ENCODE measurements at regions not wholly inside any gene's neighbourhood (a gene's known extent, or its start where the extent isn't known, plus 50 kb on each side); places are given as distances from the start of the nearest gene placed in this dataset.
"Not testable (repeated sequence)": the region's sequence is repeated elsewhere in the genome, so short reads cannot be mapped to it uniquely, and the experiment has no call there.

GRCh38 chr2:118425191-118425590 is 336.9 kb downstream of the INSIG2 start:
- no peak for DNase-seq (ENCODE audit: extremely low read depth, low read depth)
- no peak overlapping the region for H3K4me3 ChIP-seq (replicated peaks; ENCODE audit: low read depth, low read length)
- TF ChIP-seq CTCF (IDR thresholded peaks at IDR 0.05; ENCODE audit: low read depth, low read length, missing control alignments), result no peak

- H3K4me3 ChIP-seq (replicated peaks; ENCODE audit: low read depth, low read length), result no peak overlapping the region
- TF ChIP-seq CTCF (IDR thresholded peaks at IDR 0.05; ENCODE audit: low read depth, low read length, missing control alignments), result no peak
- DNase-seq (ENCODE audit: extremely low read depth, low read depth), result no peak
These were observed 335.5 kb downstream of the INSIG2 start for GRCh38 chr2:118423776-118424175.

GRCh38 chr2:118421648-118422047 is 333.4 kb downstream of the INSIG2 start:
- H3K4me3 ChIP-seq (replicated peaks; ENCODE audit: low read depth, low read length), result no peak overlapping the region
- no peak for TF ChIP-seq CTCF (IDR thresholded peaks at IDR 0.05; ENCODE audit: low read depth, low read length, missing control alignments)
- DNase-seq (ENCODE audit: extremely low read depth, low read depth), result no peak

- TF ChIP-seq CTCF (IDR thresholded peaks at IDR 0.05; ENCODE audit: low read depth, low read length, missing control alignments), result no peak
- DNase-seq (ENCODE audit: extremely low read depth, low read depth), result no peak
- H3K4me3 ChIP-seq (replicated peaks; ENCODE audit: low read depth, low read length), result no peak overlapping the region
These were observed 329.3 kb downstream of the INSIG2 start for GRCh38 chr2:118417406-118418120.

GRCh38 chr2:118415186-118415585 is 326.9 kb downstream of the INSIG2 start:
- DNase-seq (ENCODE audit: extremely low read depth, low read depth), result not testable (repeated sequence)

GRCh38 chr2:118403658-118404451 is 315.6 kb downstream of the INSIG2 start:
- no peak for TF ChIP-seq CTCF (IDR thresholded peaks at IDR 0.05; ENCODE audit: low read depth, low read length, missing control alignments)
- no peak overlapping the region for H3K4me3 ChIP-seq (replicated peaks; ENCODE audit: low read depth, low read length)
- no peak for DNase-seq (ENCODE audit: extremely low read depth, low read depth)

More at GRCh38 chr2:118415186-118415585, 326.9 kb downstream of the INSIG2 start:
- not testable (repeated sequence) for H3K4me3 ChIP-seq (replicated peaks; ENCODE audit: low read depth, low read length)

GRCh38 chr2:118388771-118389170 is 300.5 kb downstream of the INSIG2 start:
- no peak overlapping the region for H3K4me3 ChIP-seq (replicated peaks; ENCODE audit: low read depth, low read length)
- DNase-seq (ENCODE audit: extremely low read depth, low read depth), result no peak
- no peak for TF ChIP-seq CTCF (IDR thresholded peaks at IDR 0.05; ENCODE audit: low read depth, low read length, missing control alignments)
